Fibroblast of skin of abdomen (primary cell): ENCODE measurements at regions not wholly inside any gene's neighbourhood (a gene's known extent, or its start where the extent isn't known, plus 50 kb on each side); places are given as distances from the start of the nearest gene placed in this dataset.
A peak's percentile ranks its signal among the peaks of the same experiment; 100 is the strongest.

Experiments
- DNase-seq: peaks from one replicate; pipeline ENCODE4 v3.0.0-alpha.2; 2013

DNA sequence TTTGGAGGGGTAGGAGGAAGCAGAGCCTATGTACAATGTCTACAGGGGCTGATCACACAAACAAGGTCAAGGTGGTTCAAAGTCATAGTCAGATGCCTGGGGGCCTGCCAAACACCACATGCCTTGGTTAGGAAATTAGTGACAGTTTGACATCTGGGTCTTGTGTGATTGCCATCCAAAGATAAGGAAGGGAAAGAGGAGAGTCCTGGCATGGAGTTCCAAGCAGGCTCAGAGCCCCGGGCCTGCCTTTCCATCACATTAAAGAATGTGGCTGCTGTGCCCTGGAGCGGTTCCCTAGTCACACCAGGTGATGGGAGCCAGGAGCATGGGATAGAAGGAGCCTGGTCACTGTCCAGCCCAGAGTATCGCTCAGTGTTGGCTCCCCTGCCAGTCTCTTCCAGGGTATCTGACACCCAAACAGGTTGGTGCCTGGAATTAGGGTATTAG is 53.6 kb upstream of the BCL2L14 start:
- DNase-seq: no peak

DNA sequence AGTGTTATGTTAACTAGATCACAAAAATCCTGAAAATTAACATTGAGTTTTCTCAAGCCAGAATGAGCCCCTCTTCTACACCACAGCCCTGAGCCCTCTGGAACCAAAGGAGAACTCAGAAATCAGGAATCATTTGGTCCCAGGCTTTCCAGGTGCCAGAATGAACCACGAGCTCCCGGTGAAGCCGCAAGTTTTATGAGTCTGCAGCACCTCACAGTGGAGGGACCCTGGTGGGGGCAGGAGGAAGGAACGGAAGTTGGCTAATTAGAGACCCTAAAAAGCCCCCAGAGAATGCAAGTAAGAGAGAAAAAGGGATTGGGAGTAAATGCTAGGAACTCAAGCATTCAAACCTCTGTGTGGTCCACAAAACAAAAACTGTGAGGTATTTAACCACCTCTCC is 52.9 kb upstream of the BCL2L14 start:
- no peak for DNase-seq

DNA sequence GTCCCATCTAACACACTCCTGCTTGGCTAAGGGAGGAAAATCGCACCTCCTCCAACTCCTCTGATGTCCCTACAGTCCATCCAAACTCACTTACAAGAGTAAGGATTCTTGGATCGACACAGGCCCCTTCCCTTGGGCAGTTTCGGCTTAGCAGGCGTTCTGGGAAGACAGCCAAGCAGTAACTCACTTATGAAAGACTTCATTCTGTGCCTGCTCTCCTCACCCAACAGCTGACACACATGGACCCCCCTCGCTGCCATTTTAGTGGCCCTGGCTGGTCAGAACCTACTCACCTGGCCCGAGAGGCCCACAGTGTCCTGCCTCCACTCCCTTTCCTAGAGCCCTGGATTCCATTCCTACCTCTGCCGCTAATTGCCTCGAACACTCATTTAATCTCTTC is 52.3 kb upstream of the BCL2L14 start:
- peak; percentile 57 for DNase-seq

DNA sequence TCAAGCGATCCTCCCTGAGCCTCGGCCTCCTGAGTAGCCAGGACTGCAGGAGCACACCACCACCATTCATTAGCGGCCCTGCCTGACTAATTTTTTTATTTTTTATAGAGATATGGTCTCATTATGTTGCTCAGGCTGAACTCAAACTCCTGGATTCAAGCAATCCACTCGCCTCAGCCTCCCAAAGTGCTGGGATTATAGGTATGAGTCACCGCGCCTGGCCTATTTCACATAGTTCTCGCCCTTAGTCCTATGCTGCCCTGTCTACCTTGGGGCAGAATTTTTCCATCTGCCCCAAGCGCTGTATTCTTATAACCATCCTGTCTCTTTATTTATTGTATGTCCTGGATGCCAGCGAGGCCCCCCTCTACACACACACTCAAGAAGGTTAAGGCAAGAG is 50.9 kb upstream of the BCL2L14 start:
- no peak for DNase-seq

DNA sequence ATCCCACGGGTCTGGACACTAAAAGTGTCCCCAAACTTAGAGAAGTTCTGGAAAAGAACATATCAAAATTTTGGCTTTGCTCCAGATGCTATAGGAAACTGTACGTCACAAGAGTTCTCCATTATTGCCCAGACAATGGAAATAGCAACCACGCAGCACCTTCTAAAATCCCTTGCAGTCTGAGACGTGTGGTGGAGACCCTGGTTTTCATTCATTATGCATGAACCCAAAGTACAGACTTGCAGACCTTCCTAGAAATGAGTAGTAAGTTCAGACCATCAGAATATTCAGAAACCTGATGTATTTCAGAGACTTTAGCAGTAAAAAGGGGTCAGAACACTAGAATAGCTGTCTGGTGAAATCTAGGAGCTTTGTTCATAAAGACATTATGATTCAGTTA is 50.0 kb upstream of the BCL2L14 start:
- DNase-seq: no peak
